ENCODE measurements at regions not wholly inside any gene's neighbourhood (a gene's known extent, or its start where the extent isn't known, plus 50 kb on each side); places are given as distances from the start of the nearest gene placed in this dataset.

DNA sequence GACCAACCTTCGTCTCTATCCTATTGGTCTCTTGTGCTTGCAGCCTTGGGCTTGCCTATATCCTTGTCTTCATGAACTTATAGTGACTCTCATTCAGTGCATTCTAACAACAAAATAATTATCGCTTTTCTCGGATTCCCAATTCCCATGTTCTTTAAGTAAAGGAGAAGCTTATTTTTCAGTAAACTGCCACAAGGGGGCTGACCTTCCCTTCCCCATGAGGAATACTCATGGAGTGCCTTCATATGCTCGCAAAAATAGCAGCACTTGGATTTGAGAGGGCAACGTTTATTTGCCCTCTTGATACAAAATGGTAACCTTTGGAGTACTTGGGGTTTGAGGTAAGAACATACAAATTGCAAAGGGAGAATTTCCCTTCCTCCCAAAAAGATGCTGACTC lies 183.2 kb upstream of the TENT5D start:
- CTCF ChIA-PET: no interaction called here
- POLR2A ChIA-PET: no interaction called here
- no peak for DNase-seq (ENCODE audit: extremely low spot score)
- TF ChIP-seq, protein P1, sequence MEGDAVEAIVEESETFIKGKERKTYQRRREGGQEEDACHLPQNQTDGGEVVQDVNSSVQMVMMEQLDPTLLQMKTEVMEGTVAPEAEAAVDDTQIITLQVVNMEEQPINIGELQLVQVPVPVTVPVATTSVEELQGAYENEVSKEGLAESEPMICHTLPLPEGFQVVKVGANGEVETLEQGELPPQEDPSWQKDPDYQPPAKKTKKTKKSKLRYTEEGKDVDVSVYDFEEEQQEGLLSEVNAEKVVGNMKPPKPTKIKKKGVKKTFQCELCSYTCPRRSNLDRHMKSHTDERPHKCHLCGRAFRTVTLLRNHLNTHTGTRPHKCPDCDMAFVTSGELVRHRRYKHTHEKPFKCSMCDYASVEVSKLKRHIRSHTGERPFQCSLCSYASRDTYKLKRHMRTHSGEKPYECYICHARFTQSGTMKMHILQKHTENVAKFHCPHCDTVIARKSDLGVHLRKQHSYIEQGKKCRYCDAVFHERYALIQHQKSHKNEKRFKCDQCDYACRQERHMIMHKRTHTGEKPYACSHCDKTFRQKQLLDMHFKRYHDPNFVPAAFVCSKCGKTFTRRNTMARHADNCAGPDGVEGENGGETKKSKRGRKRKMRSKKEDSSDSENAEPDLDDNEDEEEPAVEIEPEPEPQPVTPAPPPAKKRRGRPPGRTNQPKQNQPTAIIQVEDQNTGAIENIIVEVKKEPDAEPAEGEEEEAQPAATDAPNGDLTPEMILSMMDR (IDR thresholded peaks at IDR 0.05; ENCODE audit: control extremely low read depth, extremely low read depth, low read depth, missing control alignments): no peak

DNA sequence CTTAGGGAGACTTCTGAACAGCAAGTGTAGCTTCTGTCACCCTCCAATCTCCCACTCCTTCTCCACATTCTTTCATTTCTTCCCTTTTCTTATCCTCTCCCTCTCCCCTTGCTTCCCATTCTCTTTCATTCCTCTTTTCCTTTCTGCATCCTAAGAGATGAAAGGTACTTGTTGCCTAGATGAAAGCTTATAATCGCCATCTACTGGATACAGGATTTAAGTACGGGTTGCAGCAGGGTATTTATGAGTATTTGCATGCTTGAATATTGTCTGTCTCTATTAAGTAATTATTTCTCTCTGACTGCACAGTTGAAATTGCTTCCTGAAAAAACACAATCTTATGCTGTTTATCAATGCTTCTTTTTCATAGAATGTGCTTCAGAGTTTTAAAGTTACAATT lies 174.0 kb upstream of the TENT5D start:
- CTCF ChIA-PET: no interaction called here
- TF ChIP-seq, protein P1 (IDR thresholded peaks at IDR 0.05; ENCODE audit: control extremely low read depth, extremely low read depth, low read depth, missing control alignments): no peak
- DNase-seq (ENCODE audit: extremely low spot score): no peak
- POLR2A ChIA-PET: no interaction called here

DNA sequence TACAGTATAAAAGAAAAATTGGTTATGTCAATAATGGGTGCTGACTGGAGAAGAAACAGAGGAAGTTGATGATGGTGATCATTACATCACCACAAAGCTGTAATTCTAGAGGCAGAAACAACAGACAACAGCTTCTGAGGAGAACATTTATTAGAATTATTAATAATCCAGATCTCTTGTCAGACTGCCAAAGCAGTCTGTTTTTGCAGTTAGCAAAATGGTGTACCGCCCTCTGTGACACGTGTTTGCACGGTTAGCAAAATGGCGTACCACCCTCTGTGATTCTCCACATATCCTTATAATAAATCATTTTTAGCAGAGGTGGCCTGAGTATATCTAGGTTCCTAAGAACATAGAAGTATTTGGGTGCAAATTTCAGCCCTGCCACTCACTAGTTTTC lies 154.0 kb upstream of the TENT5D start:
- TF ChIP-seq, protein P1 (IDR thresholded peaks at IDR 0.05; ENCODE audit: control extremely low read depth, extremely low read depth, low read depth, missing control alignments): no peak
- ChIA-PET CTCF (no interaction called here), POLR2A (no interaction called here)
- DNase-seq (ENCODE audit: extremely low spot score): no peak

DNA sequence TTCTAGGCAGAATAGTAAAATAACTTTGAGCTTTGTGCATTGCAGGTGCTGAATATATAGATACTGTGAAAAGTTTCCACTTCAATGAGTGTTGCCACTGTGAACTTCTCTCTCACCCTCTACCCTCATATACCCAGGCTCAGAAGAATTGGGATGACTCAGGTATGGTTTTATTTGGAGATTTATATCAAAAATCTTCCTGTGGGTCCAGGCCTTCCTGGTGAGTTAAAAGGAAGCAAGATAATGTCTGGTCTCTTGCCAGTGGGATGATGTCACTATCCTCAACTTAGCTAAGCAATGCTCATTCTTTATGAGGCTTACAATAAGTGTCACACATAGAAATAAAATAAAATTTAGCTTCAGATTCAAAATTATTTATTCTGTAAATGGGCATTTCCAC lies 153.3 kb upstream of the TENT5D start:
- POLR2A ChIA-PET: no interaction called here
- TF ChIP-seq, protein P1 (IDR thresholded peaks at IDR 0.05; ENCODE audit: control extremely low read depth, extremely low read depth, low read depth, missing control alignments): no peak
- CTCF ChIA-PET: no interaction called here
- no peak for DNase-seq (ENCODE audit: extremely low spot score)

DNA sequence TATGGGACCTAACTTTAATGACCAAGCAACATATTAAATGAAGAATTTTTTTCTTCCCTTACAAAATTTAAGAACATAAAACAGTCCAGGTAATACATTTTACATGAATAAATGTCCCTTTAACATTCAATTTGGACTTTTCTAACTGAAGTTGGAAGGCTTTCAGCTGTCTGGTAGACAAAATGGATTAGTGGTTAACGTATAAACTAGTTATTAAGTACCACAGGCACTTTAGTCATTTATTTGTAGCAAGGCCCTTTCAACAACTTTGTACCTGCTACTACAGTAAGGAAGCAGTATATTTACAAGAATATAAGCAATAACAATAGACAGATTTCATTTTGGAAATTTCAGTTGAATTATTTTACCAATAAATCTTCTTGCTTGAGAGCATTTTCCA lies 152.5 kb upstream of the TENT5D start:
- TF ChIP-seq, protein P1 (IDR thresholded peaks at IDR 0.05; ENCODE audit: control extremely low read depth, extremely low read depth, low read depth, missing control alignments): no peak
- POLR2A ChIA-PET: no interaction called here
- CTCF ChIA-PET: no interaction called here

DNA sequence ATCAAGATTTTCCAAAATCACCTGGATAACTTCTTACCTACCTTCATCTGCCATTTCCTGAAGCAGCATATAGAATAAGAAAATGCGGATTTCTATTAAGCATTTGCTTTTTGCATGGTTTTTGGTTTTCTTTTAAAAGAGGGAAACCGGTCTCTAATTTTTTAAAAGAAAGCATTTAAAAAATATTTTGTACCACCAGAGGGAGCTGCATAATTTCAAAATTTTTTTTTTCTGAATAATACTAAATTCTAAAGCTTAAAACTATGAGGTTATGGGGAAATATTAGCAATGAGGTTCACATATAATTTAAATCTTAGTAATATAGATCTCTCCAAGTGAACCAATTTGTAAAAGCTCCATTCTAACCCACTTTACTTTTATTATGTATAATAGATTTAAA lies 137.7 kb upstream of the TENT5D start:
- TF ChIP-seq, protein P1 (IDR thresholded peaks at IDR 0.05; ENCODE audit: control extremely low read depth, extremely low read depth, low read depth, missing control alignments): no peak
- no peak for DNase-seq (ENCODE audit: extremely low spot score)
- POLR2A ChIA-PET: no interaction called here
- CTCF ChIA-PET: no interaction called here

More for the DNA sequence above, 152.5 kb upstream of the TENT5D start:
- DNase-seq (ENCODE audit: extremely low spot score): no peak

Data from GM10248 (cell line).